Stomach (tissue), 8 donors: ENCODE measurements at regions not wholly inside any gene's neighbourhood (a gene's known extent, or its start where the extent isn't known, plus 50 kb on each side); places are given as distances from the start of the nearest gene placed in this dataset.

Experiments used
- DNase-seq, 2 donors: peaks; one replicate each; pipeline versions ENCODE4 v3.0.0 to v3.0.0-alpha.2; 2013 to 2019
- H3K27ac ChIP-seq, 5 donors: fragments of 200-600 bp in 4 of 5; sonication (generic) in 4 of 5; one replicate each; pipeline ENCODE4 v1.5.1; 2013 to 2019; ENCODE audit warnings: mild to moderate bottlenecking in 1 of 5, moderate library complexity in 1 of 5
- H3K27me3 ChIP-seq, 3 donors: fragments of 200-600 bp; sonication (generic); one replicate each; pipeline ENCODE4 v1.5.1; 2017 to 2019; ENCODE audit warnings: mixed run types in 1 of 3
- H3K36me3 ChIP-seq, 4 donors: fragments of 200-600 bp; sonication (generic); 1 replicate in 3 of 4; 2 replicates in 1 of 4; pipeline ENCODE4 v1.5.1; 2016 to 2019
- H3K4me1 ChIP-seq, 4 donors: fragments of 200-600 bp; sonication (generic); one replicate each; pipeline ENCODE4 v1.5.1; 2016 to 2019
- H3K4me3 ChIP-seq, 4 donors: fragments of 200-600 bp; sonication (generic) in 3 of 4; one replicate each; pipeline ENCODE4 v1.5.1; 2016 to 2019; ENCODE audit warnings: mild to moderate bottlenecking in 1 of 4
- H3K9me3 ChIP-seq, 4 donors: fragments of 200-600 bp; sonication (generic); one replicate each; pipeline ENCODE4 v1.5.1; 2016 to 2019
- EP300 ChIP-seq: sonication (generic); formaldehyde crosslinking; IDR thresholded peaks from one replicate; pipeline ENCODE4 v1.6.1; 2017; ENCODE audit warnings: antibody characterized with exemption
- POLR2A ChIP-seq, 4 donors: fragments of 450-650 bp; IDR thresholded peaks; one replicate each; pipeline ENCODE4 v1.6.1; 2016; ENCODE audit warnings: antibody characterized with exemption in 4 of 4, control low read depth in 2 of 4, mild to moderate bottlenecking in 1 of 4, moderate library complexity in 1 of 4
- POLR2AphosphoS5 ChIP-seq, 3 donors: sonication (generic); formaldehyde crosslinking; IDR thresholded peaks; one replicate each; pipeline ENCODE4 v1.6.1; 2016; ENCODE audit warnings: antibody characterized with exemption in 3 of 3
- WGBS, 5 donors: extraction: QIAGEN DNeasy Blood & Tissue Kit in 3 of 5; methylation state at CpG; one replicate each; pipeline versions ENCODE4 v1.1.5 to v1.1.7; 2013 to 2018; 5-methylcytosine and 5-hydroxymethylcytosine counted together
- intact Hi-C: fragments of 100-400 bp; cut with DNase I; formaldehyde crosslinking; loops from one replicate; pipeline ENCODE4 v1.15.1; 2023; ENCODE audit warnings: low total_unique reads
- small RNA-seq, 4 donors: library from RNA; depleted of rRNA; stranded (forward); fragments of <200 nt; gene quantifications; one replicate each; pipeline ENCODE3, GENCODE V24; 2016
- TF ChIP-seq, protein P1 (sequence below), 7 experiments: fragments of 450-650 bp in 4 of 7; fragments of 200-600 bp in 3 of 7; sonication (generic) in 3 of 7; IDR thresholded peaks; one replicate each; pipeline ENCODE4 v1.5.1; 2016 to 2019; ENCODE audit warnings: antibody characterized with exemption in 7 of 7, control low read depth in 2 of 7, mild to moderate bottlenecking in 1 of 7
- donor health status: healthy with polysubstance abuse.
- donor health status: Bipolar disorder and iron deficiency.
- donor health status: healthy.

DNA sequence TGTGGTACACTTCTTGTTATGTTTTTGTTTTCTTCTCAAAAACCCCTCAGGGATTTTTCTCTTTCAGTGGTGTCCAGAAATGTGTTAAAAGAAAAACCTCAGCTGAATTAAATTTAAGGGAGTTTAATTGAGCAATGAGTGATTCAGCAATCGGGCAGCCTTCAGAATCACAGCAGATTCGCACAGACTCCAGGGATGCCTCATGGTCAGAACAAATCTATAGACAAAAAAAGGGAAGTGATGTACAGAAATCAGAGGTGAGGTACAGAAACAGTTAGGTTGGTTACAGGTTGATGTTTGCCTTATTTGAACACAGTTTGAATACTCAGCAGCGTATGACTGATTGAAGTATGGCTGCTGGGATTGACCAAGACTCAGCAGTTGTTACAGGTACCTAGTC, 86.2 kb downstream of the TLR5 start:
- Histone ChIP-seq H3K36me3 (no peaks in the 10 kb centered on the region), H3K9me3 (no peaks in the 10 kb centered on the region), H3K27ac (no peak overlapping the region), H3K4me3 (no peak overlapping the region), H3K27me3 (no peaks in the 10 kb centered on the region), H3K4me1 (peaks cover 0 to 6% (median 0%) of the 10 kb centered on the region in 4 donors)
- no peak for TF ChIP-seq POLR2A (IDR thresholded peaks at IDR 0.05)
- TF ChIP-seq, protein P1, sequence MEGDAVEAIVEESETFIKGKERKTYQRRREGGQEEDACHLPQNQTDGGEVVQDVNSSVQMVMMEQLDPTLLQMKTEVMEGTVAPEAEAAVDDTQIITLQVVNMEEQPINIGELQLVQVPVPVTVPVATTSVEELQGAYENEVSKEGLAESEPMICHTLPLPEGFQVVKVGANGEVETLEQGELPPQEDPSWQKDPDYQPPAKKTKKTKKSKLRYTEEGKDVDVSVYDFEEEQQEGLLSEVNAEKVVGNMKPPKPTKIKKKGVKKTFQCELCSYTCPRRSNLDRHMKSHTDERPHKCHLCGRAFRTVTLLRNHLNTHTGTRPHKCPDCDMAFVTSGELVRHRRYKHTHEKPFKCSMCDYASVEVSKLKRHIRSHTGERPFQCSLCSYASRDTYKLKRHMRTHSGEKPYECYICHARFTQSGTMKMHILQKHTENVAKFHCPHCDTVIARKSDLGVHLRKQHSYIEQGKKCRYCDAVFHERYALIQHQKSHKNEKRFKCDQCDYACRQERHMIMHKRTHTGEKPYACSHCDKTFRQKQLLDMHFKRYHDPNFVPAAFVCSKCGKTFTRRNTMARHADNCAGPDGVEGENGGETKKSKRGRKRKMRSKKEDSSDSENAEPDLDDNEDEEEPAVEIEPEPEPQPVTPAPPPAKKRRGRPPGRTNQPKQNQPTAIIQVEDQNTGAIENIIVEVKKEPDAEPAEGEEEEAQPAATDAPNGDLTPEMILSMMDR (IDR thresholded peaks at IDR 0.05) = no peak
- intact Hi-C loops = no loop called here
- 91 to 100% (median 98%) methylated on average over 3 of the region's 3 CpGs for WGBS, 5 donors
- no peak for DNase-seq

DNA sequence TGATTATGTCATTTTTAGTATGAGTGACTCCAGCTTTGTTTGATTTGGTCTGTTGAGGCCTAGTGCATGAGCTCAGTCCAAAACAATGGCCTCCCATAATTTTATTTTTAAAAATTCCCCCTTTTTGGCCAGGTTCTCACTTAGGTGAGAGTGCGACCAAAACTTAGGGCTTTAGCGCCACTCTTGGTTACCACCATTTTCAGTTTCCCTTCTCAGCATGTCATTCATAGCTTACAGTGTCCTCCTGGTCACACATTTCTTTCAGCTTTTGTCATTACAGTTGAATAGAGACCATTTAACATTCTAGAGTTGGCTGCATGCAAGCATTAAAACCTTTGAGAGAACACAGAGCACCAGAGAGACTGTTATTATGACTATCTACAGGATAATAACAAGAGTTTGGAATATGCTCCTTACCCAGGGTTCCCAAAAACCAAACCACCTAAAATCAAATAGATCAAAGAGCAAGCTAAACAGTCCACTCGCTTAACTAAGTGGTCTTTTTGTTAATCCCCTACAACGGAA, 85.4 kb downstream of the TLR5 start:
- TF ChIP-seq, protein P1 (IDR thresholded peaks at IDR 0.05) = no peak
- TF ChIP-seq POLR2A (IDR thresholded peaks at IDR 0.05) (no peak), POLR2AphosphoS5 (IDR thresholded peaks at IDR 0.05) (no peak), EP300 (no peak)
- no peak for DNase-seq
- Histone ChIP-seq H3K9me3 (no peaks in the 10 kb centered on the region), H3K4me3 (no peak overlapping the region), H3K27me3 (no peaks in the 10 kb centered on the region), H3K27ac (no peak overlapping the region), H3K4me1 (peaks cover 0 to 4% (median 0%) of the 10 kb centered on the region in 4 donors), H3K36me3 (no peaks in the 10 kb centered on the region)
- intact Hi-C loops = no loop called here
- 91 to 97% (median 96%) methylated on average over 4 of the region's 4 CpGs for WGBS, 5 donors

Small RNAs in the stretch of these regions (small RNA-seq; reads per million reads assigned to genes)
- 0 reads per million in 4 donors for gene NDUFB1P2
